ENCODE measurements at regions not wholly inside any gene's neighbourhood (a gene's known extent, or its start where the extent isn't known, plus 50 kb on each side); places are given as distances from the start of the nearest gene placed in this dataset.

GRCh38 chr16:27611340-27611739 is 61.4 kb downstream of the KATNIP start:
- Mint-ChIP-seq H3K27ac (peak overlapping the region; percentile 44), H3K27me3 (ENCODE audit: insufficient read depth) (no peaks in the 10 kb centered on the region)
- WGBS, 2 experiments (ENCODE audit: insufficient coverage in 1 of 2, insufficient read length in 1 of 2), result 92 to 95% methylated on average over 4 to 5 of the region's 5 CpGs

GRCh38 chr16:27613238-27613791 is 63.4 kb downstream of the KATNIP start:
- no peak overlapping the region for H3K4me3 Mint-ChIP-seq
- H3K4me3 ChIP-seq (ENCODE audit: low read length), result no peak overlapping the region
- H3K9ac ChIP-seq (ENCODE audit: extremely low read depth, low read length, poor library complexity, severe bottlenecking), result no peak overlapping the region
- H3K36me3 ChIP-seq (ENCODE audit: control insufficient read depth, insufficient read depth, low read length), result no peaks in the 10 kb centered on the region
- no peak for TF ChIP-seq CTCF (conservative IDR thresholded peaks at IDR 0.05)
- H3K4me1 ChIP-seq (ENCODE audit: control insufficient read depth, insufficient read depth, low read length), result peaks cover 11% of the 10 kb centered on the region
- peaks cover 20% of the 10 kb centered on the region for H3K4me1 Mint-ChIP-seq
- no peaks in the 10 kb centered on the region for H3K9me3 Mint-ChIP-seq
- H3K27me3 Mint-ChIP-seq (ENCODE audit: insufficient read depth), result no peaks in the 10 kb centered on the region
- H3K27me3 ChIP-seq (ENCODE audit: control insufficient read depth, insufficient read depth, low read length, poor library complexity, severe bottlenecking), result no peaks in the 10 kb centered on the region
- no peak overlapping the region for H3K27ac ChIP-seq (ENCODE audit: low read depth, low read length)
- peaks cover 10% of the 10 kb centered on the region for H3K36me3 Mint-ChIP-seq (ENCODE audit: low read depth)
- H3K9me3 ChIP-seq (ENCODE audit: control insufficient read depth, low read length), result no peaks in the 10 kb centered on the region
- 92 to 93% methylated on average over 5 to 8 of the region's 8 CpGs for WGBS, 2 experiments (ENCODE audit: insufficient coverage in 1 of 2, insufficient read length in 1 of 2)
- no peak overlapping the region for H3K27ac Mint-ChIP-seq
- no peak for DNase-seq

More at GRCh38 chr16:27611340-27611739, 61.4 kb downstream of the KATNIP start:
- no peak for TF ChIP-seq CTCF (conservative IDR thresholded peaks at IDR 0.05)
- Histone ChIP-seq H3K9ac (ENCODE audit: extremely low read depth, low read length, poor library complexity, severe bottlenecking) (no peak overlapping the region), H3K4me1 (ENCODE audit: control insufficient read depth, insufficient read depth, low read length) (peaks cover 11% of the 10 kb centered on the region), H3K27me3 (ENCODE audit: control insufficient read depth, insufficient read depth, low read length, poor library complexity, severe bottlenecking) (no peaks in the 10 kb centered on the region), H3K4me3 (ENCODE audit: low read length) (no peak overlapping the region), H3K36me3 (ENCODE audit: control insufficient read depth, insufficient read depth, low read length) (no peaks in the 10 kb centered on the region), H3K27ac (ENCODE audit: low read depth, low read length) (no peak overlapping the region), H3K9me3 (ENCODE audit: control insufficient read depth, low read length) (no peaks in the 10 kb centered on the region)
- Mint-ChIP-seq H3K4me3 (no peak overlapping the region), H3K36me3 (ENCODE audit: low read depth) (peaks cover 20% of the 10 kb centered on the region), H3K9me3 (no peaks in the 10 kb centered on the region), H3K4me1 (peaks cover 18% of the 10 kb centered on the region)
- DNase-seq, result no peak

- H3K9me3 Mint-ChIP-seq, result no peaks in the 10 kb centered on the region
- no peaks in the 10 kb centered on the region for H3K9me3 ChIP-seq (ENCODE audit: control insufficient read depth, low read length)
- H3K4me1 Mint-ChIP-seq, result peaks cover 12% of the 10 kb centered on the region
- H3K27ac ChIP-seq (ENCODE audit: low read depth, low read length), result no peak overlapping the region
- H3K27me3 Mint-ChIP-seq (ENCODE audit: insufficient read depth), result no peaks in the 10 kb centered on the region
- H3K9ac ChIP-seq (ENCODE audit: extremely low read depth, low read length, poor library complexity, severe bottlenecking), result no peak overlapping the region
- no peak overlapping the region for H3K27ac Mint-ChIP-seq
- no peak overlapping the region for H3K4me3 Mint-ChIP-seq
- H3K36me3 ChIP-seq (ENCODE audit: control insufficient read depth, insufficient read depth, low read length), result peaks cover 7% of the 10 kb centered on the region
- peaks cover 19% of the 10 kb centered on the region for H3K36me3 Mint-ChIP-seq (ENCODE audit: low read depth)
- 67 to 90% methylated on average over 1 to 4 of the region's 4 CpGs for WGBS, 2 experiments (ENCODE audit: insufficient coverage in 1 of 2, insufficient read length in 1 of 2)
- H3K4me3 ChIP-seq (ENCODE audit: low read length), result no peak overlapping the region
- TF ChIP-seq CTCF (conservative IDR thresholded peaks at IDR 0.05), result no peak
- peaks cover 5% of the 10 kb centered on the region for H3K4me1 ChIP-seq (ENCODE audit: control insufficient read depth, insufficient read depth, low read length)
- H3K27me3 ChIP-seq (ENCODE audit: control insufficient read depth, insufficient read depth, low read length, poor library complexity, severe bottlenecking), result no peaks in the 10 kb centered on the region
- no peak for DNase-seq
These were observed 67.7 kb downstream of the KATNIP start for GRCh38 chr16:27617665-27618064.
